WTC11 (cell line): ENCODE measurements at regions not wholly inside any gene's neighbourhood (a gene's known extent, or its start where the extent isn't known, plus 50 kb on each side); places are given as distances from the start of the nearest gene placed in this dataset.

Experiments used
- CTCF ChIP-seq: fragments of 200-600 bp; IDR thresholded peaks from 2 replicates; pipeline ENCODE4 v1.8.0; 2022; ENCODE audit warnings: antibody characterized with exemption
- E2F1 ChIP-seq: sonication (generic); formaldehyde crosslinking; IDR thresholded peaks from 2 replicates; pipeline ENCODE4 v1.8.0; 2022; ENCODE audit warnings: mild to moderate bottlenecking, missing genetic modification reagents
- FOXJ3 ChIP-seq: sonication (generic); formaldehyde crosslinking; IDR thresholded peaks from 2 replicates; pipeline ENCODE4 v1.9.0; 2021; ENCODE audit warnings: missing genetic modification reagents, mild to moderate bottlenecking, borderline replicate concordance
- GRHL2 ChIP-seq: fragments of 250-450 bp; sonication (Bioruptor Pico); IDR thresholded peaks from 2 replicates; pipeline ENCODE4 v1.8.0; 2022; ENCODE audit warnings: mild to moderate bottlenecking, moderate library complexity; ENCODE audit not compliant: insufficient replicate concordance, severe bottlenecking
- KAT7 ChIP-seq: sonication (generic); formaldehyde crosslinking; IDR thresholded peaks from 2 replicates; pipeline ENCODE4 v1.8.1; 2023; ENCODE audit warnings: missing genetic modification reagents, mild to moderate bottlenecking, borderline replicate concordance
- MXD4 ChIP-seq: fragments of 250-450 bp; sonication (Bioruptor Pico); IDR thresholded peaks from 2 replicates; pipeline ENCODE4 v1.8.0; 2021; ENCODE audit warnings: mild to moderate bottlenecking, moderate library complexity, borderline replicate concordance
- NR3C1 ChIP-seq: sonication (generic); formaldehyde crosslinking; conservative IDR thresholded peaks from 2 replicates; pipeline ENCODE4 v1.8.1; 2023; ENCODE audit warnings: low read depth, mild to moderate bottlenecking, missing genetic modification reagents
- SP1 ChIP-seq: sonication (generic); formaldehyde crosslinking; conservative IDR thresholded peaks from 2 replicates; pipeline ENCODE4 v1.8.1; 2022; ENCODE audit warnings: missing genetic modification reagents
- ZNF121 ChIP-seq: sonication (generic); formaldehyde crosslinking; IDR thresholded peaks from 2 replicates; pipeline ENCODE4 v1.8.0; 2023; ENCODE audit warnings: missing genetic modification reagents
- TF ChIP-seq, protein P1 (sequence below): sonication (generic); formaldehyde crosslinking; IDR thresholded peaks from 2 replicates; pipeline ENCODE4 v1.8.0; 2022; ENCODE audit warnings: mild to moderate bottlenecking, missing genetic modification reagents

GRCh38 chr4:108395786-108396185 lies 224.6 kb upstream of the RPL34 start:
- TF ChIP-seq CTCF = no peak
- no peak for TF ChIP-seq E2F1 (CRISPR knock-in tag)
- TF ChIP-seq MXD4 (CRISPR knock-in tag) = no peak
- TF ChIP-seq GRHL2 = no peak
- TF ChIP-seq KAT7 = no peak
- TF ChIP-seq, protein P1, sequence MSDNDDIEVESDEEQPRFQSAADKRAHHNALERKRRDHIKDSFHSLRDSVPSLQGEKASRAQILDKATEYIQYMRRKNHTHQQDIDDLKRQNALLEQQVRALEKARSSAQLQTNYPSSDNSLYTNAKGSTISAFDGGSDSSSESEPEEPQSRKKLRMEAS (CRISPR knock-in tag) = no peak
- TF ChIP-seq ZNF121 = no peak
- TF ChIP-seq SP1 (CRISPR knock-in tag) = no peak
- TF ChIP-seq FOXJ3 (CRISPR knock-in tag) = no peak
- no peak for TF ChIP-seq NR3C1 (CRISPR knock-in tag)
